GM19351 (cell line): ENCODE measurements at regions not wholly inside any gene's neighbourhood (a gene's known extent, or its start where the extent isn't known, plus 50 kb on each side); places are given as distances from the start of the nearest gene placed in this dataset.
"Not testable (repeated sequence)": the region's sequence is repeated elsewhere in the genome, so short reads cannot be mapped to it uniquely, and the experiment has no call there.

Experiments used
- ATAC-seq: cut with Tn5 transposase; IDR thresholded peaks from one replicate; pipeline ENCODE4 v1.9.1; 2021; ENCODE audit warnings: mild to moderate bottlenecking, moderate library complexity; ENCODE audit not compliant: unreplicated experiment

GRCh38 chr1:222012816-222013215, 270.9 kb upstream of the DUSP10 start:
- ATAC-seq = no peak

GRCh38 chr1:222010306-222010705, 268.4 kb upstream of the DUSP10 start:
- no peak for ATAC-seq

- ATAC-seq = peak; percentile 91
Observed at GRCh38 chr1:222009105-222009730, 267.3 kb upstream of the DUSP10 start.

GRCh38 chr1:222006715-222007114, 264.8 kb upstream of the DUSP10 start:
- ATAC-seq = no peak

- ATAC-seq = no peak
Observed at GRCh38 chr1:222004784-222005183, 262.9 kb upstream of the DUSP10 start.

- no peak for ATAC-seq
Observed at GRCh38 chr1:222004034-222004433, 262.1 kb upstream of the DUSP10 start.

GRCh38 chr1:222002503-222002902, 260.6 kb upstream of the DUSP10 start:
- no peak for ATAC-seq

- ATAC-seq = no peak
Observed at GRCh38 chr1:222000131-222000530, 258.2 kb upstream of the DUSP10 start.

- ATAC-seq = no peak
Observed at GRCh38 chr1:221998781-221999180, 256.9 kb upstream of the DUSP10 start.

GRCh38 chr1:221998186-221998612, 256.3 kb upstream of the DUSP10 start:
- no peak for ATAC-seq

GRCh38 chr1:221997012-221997411, 255.1 kb upstream of the DUSP10 start:
- ATAC-seq = not testable (repeated sequence)

GRCh38 chr1:221994939-221995338, 253.1 kb upstream of the DUSP10 start:
- ATAC-seq = no peak

GRCh38 chr1:221994274-221994698, 252.4 kb upstream of the DUSP10 start:
- peak; percentile 73 for ATAC-seq

- ATAC-seq = no peak
Observed at GRCh38 chr1:221993444-221993948, 251.6 kb upstream of the DUSP10 start.

GRCh38 chr1:221992427-221992826, 250.5 kb upstream of the DUSP10 start:
- no peak for ATAC-seq

- ATAC-seq = no peak
Observed at GRCh38 chr1:221991221-221991620, 249.3 kb upstream of the DUSP10 start.

- no peak for ATAC-seq
Observed at GRCh38 chr1:221989741-221990140, 247.9 kb upstream of the DUSP10 start.

GRCh38 chr1:221988829-221989228, 246.9 kb upstream of the DUSP10 start:
- no peak for ATAC-seq

GRCh38 chr1:221987860-221988520, 246.1 kb upstream of the DUSP10 start:
- ATAC-seq = no peak

- no peak for ATAC-seq
Observed at GRCh38 chr1:221983444-221983843, 241.6 kb upstream of the DUSP10 start.

GRCh38 chr1:221981461-221981860, 239.6 kb upstream of the DUSP10 start:
- ATAC-seq = no peak

- ATAC-seq = no peak
Observed at GRCh38 chr1:221979444-221980032, 237.6 kb upstream of the DUSP10 start.
